ENCODE measurements at regions not wholly inside any gene's neighbourhood (a gene's known extent, or its start where the extent isn't known, plus 50 kb on each side); places are given as distances from the start of the nearest gene placed in this dataset.
A peak's percentile ranks its signal among the peaks of the same experiment; 100 is the strongest.

DNA sequence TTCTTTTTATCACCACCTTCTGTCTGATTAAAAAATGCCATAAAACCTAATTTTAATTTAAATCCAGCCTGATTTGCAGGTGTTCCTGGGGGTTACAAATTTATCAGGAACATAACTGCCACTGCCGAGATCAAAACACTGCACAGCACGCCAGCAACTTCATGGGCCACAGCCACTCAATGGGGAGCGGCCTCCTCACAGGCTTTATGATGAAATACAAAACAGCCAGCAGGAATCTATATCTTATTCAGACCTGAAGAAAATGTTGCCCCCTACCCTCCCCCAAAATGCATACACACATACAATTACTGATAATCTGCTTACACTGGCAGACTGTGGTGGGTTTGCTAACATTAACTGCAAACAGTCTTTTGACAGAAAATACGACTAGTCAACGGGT, 151.7 kb upstream of the POU5F2 start:
- Mint-ChIP-seq H3K27ac (no peak overlapping the region), H3K27me3 (ENCODE audit: low read depth, poor library complexity) (no peaks in the 10 kb centered on the region), H3K4me3 (peak overlapping the region; percentile 21), H3K4me1 (peaks cover 49% of the 10 kb centered on the region), H3K9me3 (no peaks in the 10 kb centered on the region), H3K36me3 (ENCODE audit: low read depth) (no peaks in the 10 kb centered on the region)
- no peak for DNase-seq
- TF ChIP-seq, protein P1, sequence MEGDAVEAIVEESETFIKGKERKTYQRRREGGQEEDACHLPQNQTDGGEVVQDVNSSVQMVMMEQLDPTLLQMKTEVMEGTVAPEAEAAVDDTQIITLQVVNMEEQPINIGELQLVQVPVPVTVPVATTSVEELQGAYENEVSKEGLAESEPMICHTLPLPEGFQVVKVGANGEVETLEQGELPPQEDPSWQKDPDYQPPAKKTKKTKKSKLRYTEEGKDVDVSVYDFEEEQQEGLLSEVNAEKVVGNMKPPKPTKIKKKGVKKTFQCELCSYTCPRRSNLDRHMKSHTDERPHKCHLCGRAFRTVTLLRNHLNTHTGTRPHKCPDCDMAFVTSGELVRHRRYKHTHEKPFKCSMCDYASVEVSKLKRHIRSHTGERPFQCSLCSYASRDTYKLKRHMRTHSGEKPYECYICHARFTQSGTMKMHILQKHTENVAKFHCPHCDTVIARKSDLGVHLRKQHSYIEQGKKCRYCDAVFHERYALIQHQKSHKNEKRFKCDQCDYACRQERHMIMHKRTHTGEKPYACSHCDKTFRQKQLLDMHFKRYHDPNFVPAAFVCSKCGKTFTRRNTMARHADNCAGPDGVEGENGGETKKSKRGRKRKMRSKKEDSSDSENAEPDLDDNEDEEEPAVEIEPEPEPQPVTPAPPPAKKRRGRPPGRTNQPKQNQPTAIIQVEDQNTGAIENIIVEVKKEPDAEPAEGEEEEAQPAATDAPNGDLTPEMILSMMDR (IDR thresholded peaks at IDR 0.05), result no peak

DNA sequence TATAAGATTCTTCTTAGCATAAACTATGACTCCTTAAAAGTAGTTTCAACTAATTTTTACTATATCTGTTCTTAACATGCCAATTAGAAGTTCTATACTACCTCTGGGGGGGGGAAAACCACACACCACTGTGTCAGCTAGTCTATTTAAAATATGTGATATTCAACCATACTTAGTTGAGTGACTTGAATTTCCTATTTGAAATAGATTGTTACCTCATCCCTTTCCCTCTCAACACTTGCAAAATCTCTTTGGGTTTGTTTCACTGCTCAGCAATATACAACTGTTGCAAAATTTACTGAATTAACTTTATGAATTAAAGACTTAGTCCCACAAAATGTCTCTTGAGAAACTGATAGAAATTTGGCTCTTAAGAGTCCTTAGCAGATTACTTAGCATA, 151.1 kb upstream of the POU5F2 start:
- Mint-ChIP-seq H3K36me3 (ENCODE audit: low read depth) (no peaks in the 10 kb centered on the region), H3K9me3 (no peaks in the 10 kb centered on the region), H3K4me3 (no peak overlapping the region), H3K27ac (no peak overlapping the region), H3K27me3 (ENCODE audit: low read depth, poor library complexity) (no peaks in the 10 kb centered on the region), H3K4me1 (peaks cover 55% of the 10 kb centered on the region)
- DNase-seq, result no peak
- TF ChIP-seq, protein P1 (IDR thresholded peaks at IDR 0.05), result no peak

DNA sequence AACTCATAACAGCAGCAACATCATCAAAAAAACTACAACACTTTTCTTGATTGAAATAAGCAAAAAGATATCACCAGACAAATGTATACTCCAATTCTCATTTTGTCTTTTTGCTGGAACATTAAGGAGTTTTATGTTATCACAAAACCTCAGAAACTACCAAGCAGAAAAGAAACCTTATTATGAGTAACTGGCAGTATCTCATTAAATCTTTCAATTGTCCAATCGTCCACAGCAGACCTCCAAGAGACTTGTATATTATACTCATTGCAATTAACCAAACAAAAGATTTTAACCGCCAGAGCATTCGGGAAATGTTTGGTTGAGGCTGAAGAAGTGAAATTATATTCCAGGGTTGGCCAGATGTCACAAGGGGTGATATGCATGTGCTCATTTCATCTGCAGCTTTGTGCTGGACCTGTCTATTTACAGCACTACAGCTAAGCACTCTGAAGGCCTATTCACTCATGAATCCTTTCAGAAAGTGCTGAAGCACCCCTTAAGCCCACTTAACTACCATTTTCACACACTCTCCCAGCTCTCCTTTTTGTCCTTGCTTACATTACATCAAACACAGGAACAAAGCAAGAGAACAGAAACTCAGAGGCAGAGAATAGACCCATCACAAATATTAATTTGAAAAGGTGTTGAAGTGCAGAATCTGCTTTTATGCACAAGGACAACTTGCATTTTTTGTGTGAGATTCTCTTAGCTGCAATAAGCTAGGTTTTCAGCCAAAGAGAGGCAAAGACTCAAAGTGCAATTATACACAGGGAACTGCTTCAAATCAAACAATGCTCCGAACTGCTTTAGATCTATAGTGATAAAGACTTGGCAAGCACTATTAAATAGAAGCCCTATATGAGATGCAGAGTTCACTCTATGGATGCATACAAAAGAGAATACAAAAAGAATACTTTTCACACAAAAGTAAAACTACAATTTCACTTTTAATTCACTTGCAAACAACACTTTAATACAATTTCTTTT, 150.4 kb upstream of the POU5F2 start:
- Mint-ChIP-seq H3K9me3 (no peaks in the 10 kb centered on the region), H3K27me3 (ENCODE audit: low read depth, poor library complexity) (no peaks in the 10 kb centered on the region), H3K4me1 (peaks cover 62% of the 10 kb centered on the region), H3K27ac (peak overlapping the region; percentile 95), H3K36me3 (ENCODE audit: low read depth) (no peaks in the 10 kb centered on the region), H3K4me3 (no peak overlapping the region)
- TF ChIP-seq, protein P1 (IDR thresholded peaks at IDR 0.05), result no peak
- DNase-seq, result no peak

DNA sequence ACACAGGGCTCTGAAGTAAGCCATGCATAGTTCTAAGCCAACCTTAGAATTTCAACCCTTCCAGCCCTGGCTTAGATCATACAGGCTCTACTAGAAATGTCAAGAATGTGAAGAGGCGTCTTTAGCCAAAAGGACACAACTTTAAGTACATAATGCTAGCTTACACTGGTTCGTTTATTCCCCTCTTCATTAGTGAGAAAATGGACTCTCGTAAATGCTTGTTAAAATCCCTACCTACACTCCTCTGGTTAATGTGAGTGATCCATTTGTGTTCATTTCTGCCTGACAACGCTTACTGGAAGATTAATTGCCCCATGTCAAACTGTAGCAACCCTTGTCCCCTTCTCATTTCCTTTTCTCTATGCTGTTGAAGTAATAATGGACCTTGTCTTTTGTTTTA, 149.3 kb upstream of the POU5F2 start:
- Mint-ChIP-seq H3K36me3 (ENCODE audit: low read depth) (no peaks in the 10 kb centered on the region), H3K27me3 (ENCODE audit: low read depth, poor library complexity) (no peaks in the 10 kb centered on the region), H3K9me3 (no peaks in the 10 kb centered on the region), H3K27ac (peak overlapping the region; percentile 95), H3K4me3 (peak overlapping the region; percentile 29), H3K4me1 (peaks cover 73% of the 10 kb centered on the region)
- TF ChIP-seq, protein P1 (IDR thresholded peaks at IDR 0.05), result no peak
- no peak for DNase-seq

DNA sequence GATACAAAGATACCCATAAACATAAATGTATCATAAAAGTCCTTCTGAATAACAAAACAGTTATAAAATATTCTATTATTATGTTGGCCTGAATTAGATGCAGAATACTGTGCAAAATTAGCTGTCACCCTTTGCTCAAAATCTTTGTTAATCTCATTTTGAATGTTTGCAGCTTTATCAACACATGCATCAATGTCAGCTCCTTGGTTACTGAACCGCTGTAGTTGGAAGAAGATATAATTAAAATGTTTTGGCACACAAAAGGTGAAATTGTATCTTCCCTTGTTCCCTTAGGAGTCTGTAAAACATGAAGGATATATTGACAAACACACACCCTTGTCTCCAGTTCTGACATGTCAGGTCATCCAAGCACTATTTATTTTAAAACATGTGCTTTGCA, 146.3 kb upstream of the POU5F2 start:
- no peaks in the 10 kb centered on the region for H3K9me3 Mint-ChIP-seq

More for the DNA sequence above, 146.3 kb upstream of the POU5F2 start:
- peak overlapping the region; percentile 26 for H3K27ac Mint-ChIP-seq
- no peaks in the 10 kb centered on the region for H3K27me3 Mint-ChIP-seq (ENCODE audit: low read depth, poor library complexity)
- TF ChIP-seq, protein P1 (IDR thresholded peaks at IDR 0.05), result no peak
- no peaks in the 10 kb centered on the region for H3K36me3 Mint-ChIP-seq (ENCODE audit: low read depth)
- DNase-seq, result no peak
- H3K4me3 Mint-ChIP-seq, result peak overlapping the region; percentile 17
- H3K4me1 Mint-ChIP-seq, result peaks cover 79% of the 10 kb centered on the region
